Upper lobe of left lung (tissue), 6 donors: ENCODE measurements at regions not wholly inside any gene's neighbourhood (a gene's known extent, or its start where the extent isn't known, plus 50 kb on each side); places are given as distances from the start of the nearest gene placed in this dataset.

ENCODE experiments used
- ATAC-seq, 2 donors: fragments of 200-7000 bp; cut with Tn5 transposase; one replicate each; pipeline ENCODE4 v1.9.1; 2022; ENCODE audit warnings: mild to moderate bottlenecking in 2 of 2, moderate library complexity in 2 of 2; ENCODE audit not compliant: low FRiP score in 2 of 2
- DNase-seq, 2 donors: peaks; one replicate each; pipeline ENCODE4 v3.0.0-alpha.2; 2019 to 2020
- H3K27ac ChIP-seq, 4 donors: fragments of 200-600 bp; sonication (generic); one replicate each; pipeline ENCODE4 v1.5.1; 2016 to 2019
- H3K27me3 ChIP-seq, 4 donors: fragments of 200-600 bp; sonication (generic); one replicate each; pipeline ENCODE4 v1.5.1; 2017 to 2019
- H3K36me3 ChIP-seq, 4 donors: fragments of 200-600 bp; sonication (generic); one replicate each; pipeline ENCODE4 v1.5.1; 2016 to 2019
- H3K4me1 ChIP-seq, 4 donors: fragments of 200-600 bp; sonication (generic); one replicate each; pipeline ENCODE4 v1.5.1; 2018 to 2019
- H3K4me3 ChIP-seq, 4 donors: fragments of 200-600 bp; sonication (generic); one replicate each; pipeline ENCODE4 v1.5.1; 2017 to 2019; ENCODE audit warnings: mild to moderate bottlenecking in 2 of 4, moderate library complexity in 1 of 4
- H3K9me3 ChIP-seq, 4 donors: fragments of 200-600 bp; sonication (generic); one replicate each; pipeline ENCODE4 v1.5.1; 2018 to 2019
- EP300 ChIP-seq, 4 donors: sonication (generic); formaldehyde crosslinking; IDR thresholded peaks; one replicate each; pipeline ENCODE4 v1.5.1; 2017; ENCODE audit warnings: antibody characterized with exemption in 4 of 4, control low read depth in 2 of 4
- POLR2A ChIP-seq, 4 donors: fragments of 450-650 bp; IDR thresholded peaks; one replicate each; pipeline ENCODE4 v1.5.1; 2016 to 2017; ENCODE audit warnings: antibody characterized with exemption in 4 of 4, mild to moderate bottlenecking in 2 of 4
- POLR2AphosphoS5 ChIP-seq, 2 donors: sonication (generic); formaldehyde crosslinking; IDR thresholded peaks; one replicate each; pipeline ENCODE4 v1.5.1; 2017; ENCODE audit warnings: antibody characterized with exemption in 2 of 2
- WGBS, 2 donors: methylation state at CpG; one replicate each; pipeline ENCODE4 v1.1.5; 2017 to 2018; 5-methylcytosine and 5-hydroxymethylcytosine counted together
- TF ChIP-seq, protein P1 (sequence below), 6 experiments: fragments of 450-650 bp in 4 of 6; fragments of 200-600 bp in 2 of 6; sonication (generic) in 2 of 6; IDR thresholded peaks; one replicate each; pipeline ENCODE4 v1.5.1; 2016 to 2019; ENCODE audit warnings: antibody characterized with exemption in 6 of 6
- donor health status: DM: no; HTN: no; CAD: no; lungs with moderate emphysema.
- donor health status: DM: no; HTN: yes; CAD: no; lungs with severe emphysema.

DNA sequence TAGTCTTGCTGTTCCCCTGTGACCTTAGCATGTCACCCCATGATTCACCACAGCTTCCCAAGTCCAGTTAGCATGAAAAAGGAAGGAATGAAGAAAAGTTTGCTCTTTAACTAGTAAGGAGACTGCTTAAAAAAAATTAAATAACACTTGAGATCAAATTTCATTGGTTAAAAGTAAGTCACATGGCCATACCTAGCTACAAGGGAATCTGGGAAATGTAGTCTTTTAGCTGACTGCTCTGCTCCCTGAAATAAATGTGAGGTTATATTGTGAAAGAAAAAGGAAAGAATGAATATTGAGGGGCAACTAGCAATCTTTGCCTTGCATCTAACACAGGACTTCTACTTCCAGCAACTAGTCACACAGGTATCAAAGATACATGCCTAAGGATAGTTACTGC is 84.7 kb upstream of the LRRN1 start:
- ATAC-seq, result no peak
- no peaks in the 10 kb centered on the region for H3K9me3 ChIP-seq
- H3K4me1 ChIP-seq, result no peaks in the 10 kb centered on the region
- no peak for DNase-seq
- H3K36me3 ChIP-seq, result no peaks in the 10 kb centered on the region
- TF ChIP-seq POLR2AphosphoS5 (IDR thresholded peaks at IDR 0.05) (no peak), EP300 (IDR thresholded peaks at IDR 0.05) (no peak), POLR2A (IDR thresholded peaks at IDR 0.05) (no peak)
- TF ChIP-seq, protein P1, sequence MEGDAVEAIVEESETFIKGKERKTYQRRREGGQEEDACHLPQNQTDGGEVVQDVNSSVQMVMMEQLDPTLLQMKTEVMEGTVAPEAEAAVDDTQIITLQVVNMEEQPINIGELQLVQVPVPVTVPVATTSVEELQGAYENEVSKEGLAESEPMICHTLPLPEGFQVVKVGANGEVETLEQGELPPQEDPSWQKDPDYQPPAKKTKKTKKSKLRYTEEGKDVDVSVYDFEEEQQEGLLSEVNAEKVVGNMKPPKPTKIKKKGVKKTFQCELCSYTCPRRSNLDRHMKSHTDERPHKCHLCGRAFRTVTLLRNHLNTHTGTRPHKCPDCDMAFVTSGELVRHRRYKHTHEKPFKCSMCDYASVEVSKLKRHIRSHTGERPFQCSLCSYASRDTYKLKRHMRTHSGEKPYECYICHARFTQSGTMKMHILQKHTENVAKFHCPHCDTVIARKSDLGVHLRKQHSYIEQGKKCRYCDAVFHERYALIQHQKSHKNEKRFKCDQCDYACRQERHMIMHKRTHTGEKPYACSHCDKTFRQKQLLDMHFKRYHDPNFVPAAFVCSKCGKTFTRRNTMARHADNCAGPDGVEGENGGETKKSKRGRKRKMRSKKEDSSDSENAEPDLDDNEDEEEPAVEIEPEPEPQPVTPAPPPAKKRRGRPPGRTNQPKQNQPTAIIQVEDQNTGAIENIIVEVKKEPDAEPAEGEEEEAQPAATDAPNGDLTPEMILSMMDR (IDR thresholded peaks at IDR 0.05), result no peak
- no peak overlapping the region for H3K4me3 ChIP-seq
- H3K27ac ChIP-seq, result no peak overlapping the region
- no peaks in the 10 kb centered on the region for H3K27me3 ChIP-seq

DNA sequence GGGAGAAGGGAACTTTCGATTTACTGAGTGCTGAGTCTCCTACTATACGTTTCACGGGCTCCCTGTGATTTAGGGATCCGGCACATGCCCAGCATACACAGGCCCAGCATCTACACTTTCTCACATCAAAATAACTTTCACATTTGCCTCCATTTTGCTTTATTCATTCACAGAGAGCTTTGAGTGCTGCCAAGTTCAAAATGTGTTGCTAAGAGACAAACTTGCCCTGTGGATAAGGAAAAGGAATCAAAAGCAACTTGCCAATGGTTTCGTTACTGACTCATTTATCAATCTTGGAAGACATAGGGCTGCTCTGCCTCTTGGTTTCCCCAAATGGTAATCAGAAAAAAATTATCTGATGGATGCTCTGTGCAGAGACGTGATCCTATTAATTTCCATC is 86.3 kb upstream of the LRRN1 start:
- H3K36me3 ChIP-seq, result no peaks in the 10 kb centered on the region
- H3K4me1 ChIP-seq, result no peaks in the 10 kb centered on the region
- no peak overlapping the region for H3K27ac ChIP-seq
- TF ChIP-seq POLR2AphosphoS5 (IDR thresholded peaks at IDR 0.05) (no peak), EP300 (IDR thresholded peaks at IDR 0.05) (no peak), POLR2A (IDR thresholded peaks at IDR 0.05) (no peak)
- TF ChIP-seq, protein P1 (IDR thresholded peaks at IDR 0.05), result no peak
- 88 to 89% methylated on average over 6 of the region's 6 CpGs for WGBS, 2 donors
- ATAC-seq, result no peak
- no peak for DNase-seq
- H3K9me3 ChIP-seq, result no peaks in the 10 kb centered on the region
- no peak overlapping the region for H3K4me3 ChIP-seq
- no peaks in the 10 kb centered on the region for H3K27me3 ChIP-seq

DNA sequence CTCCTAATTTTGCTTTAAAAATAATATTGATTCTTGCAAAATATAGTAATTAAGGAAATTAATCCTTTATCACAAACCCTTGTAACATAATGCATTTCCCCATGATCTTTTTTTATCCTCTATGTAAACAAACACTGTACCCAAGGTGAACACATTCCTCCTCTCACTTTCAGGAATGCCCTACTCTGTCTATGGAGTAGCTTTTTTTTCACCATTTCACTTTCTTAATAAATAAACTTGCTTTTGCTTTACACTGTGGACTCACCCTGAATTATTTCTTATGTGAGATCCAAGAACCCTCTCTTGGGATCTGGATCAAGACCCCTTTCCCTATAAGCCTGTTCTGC is 90.5 kb upstream of the LRRN1 start:
- no peaks in the 10 kb centered on the region for H3K36me3 ChIP-seq
- no peak overlapping the region for H3K4me3 ChIP-seq
- no peak overlapping the region for H3K27ac ChIP-seq
- TF ChIP-seq, protein P1 (IDR thresholded peaks at IDR 0.05), result no peak
- TF ChIP-seq POLR2A (IDR thresholded peaks at IDR 0.05) (no peak), POLR2AphosphoS5 (IDR thresholded peaks at IDR 0.05) (no peak), EP300 (IDR thresholded peaks at IDR 0.05) (no peak)
- H3K9me3 ChIP-seq, result no peaks in the 10 kb centered on the region
- ATAC-seq (no peak), DNase-seq (no peak)
- H3K4me1 ChIP-seq, result no peaks in the 10 kb centered on the region
- H3K27me3 ChIP-seq, result no peaks in the 10 kb centered on the region

DNA sequence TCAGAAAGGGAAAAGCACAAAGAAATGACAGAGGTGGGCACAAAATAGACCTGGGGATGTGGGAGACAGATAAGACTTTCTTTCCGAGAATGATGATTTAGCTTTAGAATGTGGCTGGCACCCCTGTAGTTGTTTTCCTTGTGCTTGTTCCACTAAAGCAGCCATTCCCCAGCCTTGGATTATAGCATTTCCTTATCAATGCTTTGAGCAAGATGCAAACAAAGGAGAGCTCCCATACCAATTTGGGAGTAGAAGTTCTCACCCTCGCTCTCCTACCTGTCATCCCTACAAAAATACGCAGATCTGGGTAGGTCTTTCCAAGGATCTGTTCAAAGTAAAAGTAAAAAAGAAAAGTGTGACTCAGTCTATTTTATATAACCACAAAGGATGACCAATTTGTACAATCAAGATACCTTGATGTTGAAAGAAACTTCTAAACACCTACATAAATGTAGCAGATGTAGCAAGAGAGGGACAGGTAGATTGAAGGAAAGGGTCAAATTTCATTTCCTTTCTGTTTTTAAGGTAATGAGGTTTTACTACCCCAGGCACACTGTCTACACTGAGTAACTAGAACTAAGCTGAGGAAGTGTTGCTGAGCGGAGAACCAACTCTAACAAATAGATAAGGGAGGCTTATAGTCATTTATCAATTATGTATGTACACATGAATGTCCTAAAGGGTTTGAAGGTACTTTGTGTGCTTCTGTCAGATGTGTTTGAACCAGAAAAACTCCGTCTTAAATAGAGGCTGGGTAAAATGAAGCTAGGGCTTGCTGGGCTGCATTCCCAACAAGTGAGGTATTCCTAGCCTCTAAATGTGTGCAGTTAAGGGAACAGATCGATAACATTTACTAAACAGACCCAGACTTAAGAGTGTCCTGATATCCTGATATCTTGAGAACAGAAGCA is 91.1 kb upstream of the LRRN1 start:
- no peak overlapping the region for H3K27ac ChIP-seq
- ATAC-seq (no peak), DNase-seq (no peak)
- H3K4me3 ChIP-seq, result no peak overlapping the region
- TF ChIP-seq POLR2AphosphoS5 (IDR thresholded peaks at IDR 0.05), result no peak
- TF ChIP-seq EP300 (IDR thresholded peaks at IDR 0.05), result no peak
- TF ChIP-seq, protein P1 (IDR thresholded peaks at IDR 0.05), result no peak
- no peak for TF ChIP-seq POLR2A (IDR thresholded peaks at IDR 0.05)
- WGBS, 2 donors, result 66 to 69% methylated on average over 6 of the region's 6 CpGs
- no peaks in the 10 kb centered on the region for H3K36me3 ChIP-seq
- no peaks in the 10 kb centered on the region for H3K4me1 ChIP-seq
- H3K9me3 ChIP-seq, result no peaks in the 10 kb centered on the region
- no peaks in the 10 kb centered on the region for H3K27me3 ChIP-seq
